HL-60 (cell line): ENCODE measurements at regions not wholly inside any gene's neighbourhood (a gene's known extent, or its start where the extent isn't known, plus 50 kb on each side); places are given as distances from the start of the nearest gene placed in this dataset.

Experiments used
- GABPA ChIP-seq: IDR thresholded peaks from 2 replicates; pipeline ENCODE4 v1.6.1; 2012; ENCODE audit warnings: low read depth
- POLR2AphosphoS5 ChIP-seq: IDR thresholded peaks from 2 replicates; pipeline ENCODE4 v1.6.1; 2012; ENCODE audit warnings: low read depth
- SPI1 ChIP-seq: IDR thresholded peaks from 2 replicates; pipeline ENCODE4 v1.6.1; 2012; ENCODE audit warnings: low read depth, mild to moderate bottlenecking, borderline replicate concordance
- TF ChIP-seq, protein P1 (sequence below): IDR thresholded peaks from one replicate; pipeline ENCODE4 v1.5.1; 2011; ENCODE audit warnings: low read length, control low read depth, inconsistent platforms; ENCODE audit not compliant: insufficient read depth

DNA sequence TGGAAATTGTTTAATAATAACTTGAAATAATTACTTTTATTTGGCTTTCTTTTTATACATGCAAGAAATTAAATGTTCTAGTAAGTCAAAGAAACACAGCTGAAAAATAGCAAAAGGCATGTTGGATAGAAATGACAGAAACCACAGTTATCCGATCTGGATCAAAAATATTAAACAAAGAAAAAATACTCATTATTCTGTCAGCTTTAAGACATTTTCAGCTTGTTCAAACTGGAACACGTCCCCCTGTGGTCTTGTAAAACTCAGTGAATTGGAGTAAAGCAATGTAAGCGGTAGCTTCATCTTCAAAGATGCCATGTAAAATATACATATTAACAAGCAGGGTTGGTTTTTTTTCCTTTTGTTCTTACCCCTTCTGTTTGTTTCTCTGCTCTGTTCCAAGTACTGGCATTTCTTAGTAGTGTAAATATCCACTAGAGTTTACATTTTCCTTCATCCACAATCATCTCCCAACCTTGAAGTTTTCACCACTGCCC, 223.4 kb downstream of the IGSF11 start:
- no peak for TF ChIP-seq POLR2AphosphoS5
- TF ChIP-seq GABPA = no peak
- TF ChIP-seq, protein P1, sequence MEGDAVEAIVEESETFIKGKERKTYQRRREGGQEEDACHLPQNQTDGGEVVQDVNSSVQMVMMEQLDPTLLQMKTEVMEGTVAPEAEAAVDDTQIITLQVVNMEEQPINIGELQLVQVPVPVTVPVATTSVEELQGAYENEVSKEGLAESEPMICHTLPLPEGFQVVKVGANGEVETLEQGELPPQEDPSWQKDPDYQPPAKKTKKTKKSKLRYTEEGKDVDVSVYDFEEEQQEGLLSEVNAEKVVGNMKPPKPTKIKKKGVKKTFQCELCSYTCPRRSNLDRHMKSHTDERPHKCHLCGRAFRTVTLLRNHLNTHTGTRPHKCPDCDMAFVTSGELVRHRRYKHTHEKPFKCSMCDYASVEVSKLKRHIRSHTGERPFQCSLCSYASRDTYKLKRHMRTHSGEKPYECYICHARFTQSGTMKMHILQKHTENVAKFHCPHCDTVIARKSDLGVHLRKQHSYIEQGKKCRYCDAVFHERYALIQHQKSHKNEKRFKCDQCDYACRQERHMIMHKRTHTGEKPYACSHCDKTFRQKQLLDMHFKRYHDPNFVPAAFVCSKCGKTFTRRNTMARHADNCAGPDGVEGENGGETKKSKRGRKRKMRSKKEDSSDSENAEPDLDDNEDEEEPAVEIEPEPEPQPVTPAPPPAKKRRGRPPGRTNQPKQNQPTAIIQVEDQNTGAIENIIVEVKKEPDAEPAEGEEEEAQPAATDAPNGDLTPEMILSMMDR = no peak
- TF ChIP-seq SPI1 = no peak
